ENCODE measurements at regions not wholly inside any gene's neighbourhood (a gene's known extent, or its start where the extent isn't known, plus 50 kb on each side); places are given as distances from the start of the nearest gene placed in this dataset.
A peak's percentile ranks its signal among the peaks of the same experiment; 100 is the strongest.

- DNase-seq (ENCODE audit: low spot score): no peak
- CTCF ChIA-PET (ENCODE audit: unreplicated experiment): no interaction called here
Observed at GRCh38 chr7:145265180-145265579, 429.3 kb upstream of the TPK1 start.

GRCh38 chr7:145263886-145264285 lies 428.0 kb upstream of the TPK1 start:
- POLR2A ChIA-PET: interaction anchor here (0.6 kb wide), 1 partner anchor 89 kb away, joined by 4 read pairs; no protein-coding TSS in a partner anchor

More at GRCh38 chr7:145265180-145265579, 429.3 kb upstream of the TPK1 start:
- no peaks in the 10 kb centered on the region for H3K36me3 ChIP-seq (ENCODE audit: insufficient read depth, low read length)
- H4K20me1 ChIP-seq (ENCODE audit: insufficient read depth, low read length): no peaks in the 10 kb centered on the region
- no peak overlapping the region for H3K4me2 ChIP-seq (ENCODE audit: low read length)
- intact Hi-C loops (cut with micrococcal nuclease; ENCODE audit: unreplicated experiment): no loop called here
- TF ChIP-seq EZH2phosphoT487 (IDR thresholded peaks at IDR 0.05; ENCODE audit: borderline replicate concordance, low read depth, low read length) (no peak), CTCF (conservative IDR thresholded peaks at IDR 0.05; ENCODE audit: low read length) (no peak)
- no peaks in the 10 kb centered on the region for H3K79me2 ChIP-seq (ENCODE audit: insufficient read depth, low read depth, low read length)
- H2AFZ ChIP-seq (ENCODE audit: low read length): no peak overlapping the region
- no TSS peak for BruUV-seq (replicated peaks)
- H3K9me3 ChIP-seq (ENCODE audit: low read length): no peaks in the 10 kb centered on the region
- H3K27ac ChIP-seq (ENCODE audit: low read depth, low read length, poor library complexity, severe bottlenecking): no peak overlapping the region
- POLR2A ChIA-PET: interaction anchor here (0.6 kb wide), 1 partner anchor 21 kb away, joined by 3 read pairs; no protein-coding TSS in a partner anchor
- H3K9me2 ChIP-seq (ENCODE audit: insufficient read depth, low read length): no peaks in the 10 kb centered on the region
- H3K4me1 ChIP-seq (ENCODE audit: insufficient read depth, low read length, poor library complexity, severe bottlenecking): no peaks in the 10 kb centered on the region
- H3K4me3 ChIP-seq (ENCODE audit: low read depth, low read length, poor library complexity, severe bottlenecking): no peak overlapping the region

More at GRCh38 chr7:145263886-145264285, 428.0 kb upstream of the TPK1 start:
- DNase-seq (ENCODE audit: low spot score): peak; percentile 1
- H3K9me3 ChIP-seq (ENCODE audit: low read length): no peaks in the 10 kb centered on the region
- H3K36me3 ChIP-seq (ENCODE audit: insufficient read depth, low read length): no peaks in the 10 kb centered on the region
- TF ChIP-seq CTCF (conservative IDR thresholded peaks at IDR 0.05; ENCODE audit: low read length) (no peak), EZH2phosphoT487 (IDR thresholded peaks at IDR 0.05; ENCODE audit: borderline replicate concordance, low read depth, low read length) (no peak)
- H3K4me3 ChIP-seq (ENCODE audit: low read depth, low read length, poor library complexity, severe bottlenecking): no peak overlapping the region
- CTCF ChIA-PET (ENCODE audit: unreplicated experiment): no interaction called here
- H3K9me2 ChIP-seq (ENCODE audit: insufficient read depth, low read length): no peaks in the 10 kb centered on the region
- no peaks in the 10 kb centered on the region for H4K20me1 ChIP-seq (ENCODE audit: insufficient read depth, low read length)
- H2AFZ ChIP-seq (ENCODE audit: low read length): no peak overlapping the region
- no peak overlapping the region for H3K27ac ChIP-seq (ENCODE audit: low read depth, low read length, poor library complexity, severe bottlenecking)
- H3K79me2 ChIP-seq (ENCODE audit: insufficient read depth, low read depth, low read length): no peaks in the 10 kb centered on the region
- no peak overlapping the region for H3K4me2 ChIP-seq (ENCODE audit: low read length)
- no TSS peak for BruUV-seq (replicated peaks)
- intact Hi-C loops (cut with micrococcal nuclease; ENCODE audit: unreplicated experiment): no loop called here
- H3K4me1 ChIP-seq (ENCODE audit: insufficient read depth, low read length, poor library complexity, severe bottlenecking): no peaks in the 10 kb centered on the region

Data from OCI-LY7 (cell line).